Breast epithelium (tissue), 4 donors: ENCODE measurements at regions not wholly inside any gene's neighbourhood (a gene's known extent, or its start where the extent isn't known, plus 50 kb on each side); places are given as distances from the start of the nearest gene placed in this dataset.
"Not testable (repeated sequence)": the region's sequence is repeated elsewhere in the genome, so short reads cannot be mapped to it uniquely, and the experiment has no call there.

Experiments used
- DNase-seq, 2 donors: peaks; one replicate each; pipeline ENCODE4 v3.0.0-alpha.2; 2019; ENCODE audit warnings: low spot score in 2 of 2
- H3K27ac ChIP-seq, 2 donors: fragments of 200-600 bp; sonication (generic) in 1 of 2; one replicate each; pipeline ENCODE4 v1.5.1; 2016 to 2019; ENCODE audit warnings: mild to moderate bottlenecking in 1 of 2
- H3K27me3 ChIP-seq, 2 donors: fragments of 200-600 bp; sonication (generic) in 1 of 2; one replicate each; pipeline versions ENCODE4 v1.5.1 to v1.6.0; 2017 to 2019; ENCODE audit warnings: control low read depth in 1 of 2, mild to moderate bottlenecking in 1 of 2
- H3K36me3 ChIP-seq: fragments of 200-600 bp; one replicate; pipeline ENCODE4 v1.5.1; 2019
- H3K4me1 ChIP-seq, 2 donors: fragments of 200-600 bp; sonication (generic); one replicate each; pipeline ENCODE4 v1.5.1; 2016 to 2019; ENCODE audit warnings: control low read depth in 1 of 2
- H3K4me3 ChIP-seq, 3 donors: fragments of 200-600 bp; sonication (generic); 1 replicate in 2 of 3; 2 replicates in 1 of 3; pipeline ENCODE4 v1.5.1; 2016 to 2019; ENCODE audit warnings: mild to moderate bottlenecking in 3 of 3, moderate library complexity in 2 of 3
- H3K9me3 ChIP-seq, 2 donors: fragments of 200-600 bp; sonication (generic) in 1 of 2; one replicate each; pipeline ENCODE4 v1.5.1; 2016 to 2019; ENCODE audit warnings: control low read depth in 1 of 2
- CTCF ChIP-seq, 3 donors: fragments of 450-650 bp; IDR thresholded peaks; one replicate each; pipeline ENCODE4 v1.5.1; 2016 to 2017; ENCODE audit warnings: antibody characterized with exemption in 3 of 3, mild to moderate bottlenecking in 3 of 3, moderate library complexity in 3 of 3
- POLR2A ChIP-seq: fragments of 450-650 bp; IDR thresholded peaks from one replicate; pipeline ENCODE4 v1.6.1; 2016; ENCODE audit warnings: antibody characterized with exemption, mild to moderate bottlenecking, moderate library complexity
- POLR2AphosphoS5 ChIP-seq, 3 donors: sonication (generic); formaldehyde crosslinking; IDR thresholded peaks; one replicate each; pipeline ENCODE4 v1.6.1; 2017; ENCODE audit warnings: antibody characterized with exemption in 3 of 3
- intact Hi-C: fragments of 100-400 bp; cut with DNase I; formaldehyde crosslinking; loops from one replicate; pipeline ENCODE4 v1.15.1; 2023; ENCODE audit warnings: low total_unique reads

DNA sequence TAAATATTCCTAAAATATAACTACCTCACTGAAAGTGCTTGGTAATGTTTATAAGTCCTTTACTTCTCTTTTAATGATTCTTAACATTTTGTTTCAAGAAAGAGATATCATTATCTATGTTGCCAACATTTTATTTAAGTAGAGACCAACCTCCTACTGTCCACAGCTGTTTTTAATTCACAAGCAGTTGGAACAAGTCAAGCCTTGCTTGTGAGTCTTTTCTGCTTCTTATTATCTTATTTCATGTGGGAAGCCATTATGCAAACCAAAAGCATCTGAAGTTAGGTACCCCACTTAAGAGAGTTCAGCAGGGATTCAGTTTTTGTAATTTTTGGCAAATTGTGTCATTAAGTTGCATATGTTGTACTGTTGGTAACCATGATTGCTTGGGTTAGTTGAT, 1714.5 kb downstream of the GRIK2 start:
- Histone ChIP-seq H3K27ac (no peak overlapping the region), H3K4me1 (no peaks in the 10 kb centered on the region), H3K9me3 (peaks cover 0 to 3% of the 10 kb centered on the region in 2 donors), H3K36me3 (no peaks in the 10 kb centered on the region), H3K27me3 (no peaks in the 10 kb centered on the region), H3K4me3 (no peak overlapping the region)
- TF ChIP-seq POLR2AphosphoS5 (IDR thresholded peaks at IDR 0.05) (no peak), POLR2A (no peak), CTCF (IDR thresholded peaks at IDR 0.05) (no peak)
- no peak for DNase-seq
- intact Hi-C loops: no loop called here

DNA sequence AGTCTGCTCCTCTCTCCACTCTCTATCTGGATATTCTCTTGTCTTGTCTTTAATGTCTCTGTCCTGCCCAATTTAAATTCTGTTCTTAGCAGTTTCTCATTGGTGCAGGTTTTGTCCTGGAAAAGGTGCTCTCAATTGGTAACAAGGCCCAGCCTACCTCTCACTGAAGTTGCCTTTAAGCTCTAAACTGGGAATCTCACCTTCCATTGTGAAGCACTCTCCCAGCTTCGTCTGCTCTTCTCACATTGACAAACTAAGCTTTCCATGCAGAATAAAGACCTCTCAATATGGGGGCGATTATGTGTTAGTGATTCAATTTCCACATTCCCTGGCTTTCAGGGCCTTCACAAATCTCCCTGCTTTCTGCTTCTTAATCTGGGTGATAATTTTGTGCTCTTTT, 1712.2 kb downstream of the GRIK2 start:
- H3K27ac ChIP-seq: no peak overlapping the region
- no peaks in the 10 kb centered on the region for H3K36me3 ChIP-seq
- H3K4me3 ChIP-seq: no peak overlapping the region
- peaks cover 0 to 3% of the 10 kb centered on the region in 2 donors for H3K9me3 ChIP-seq
- TF ChIP-seq POLR2AphosphoS5 (IDR thresholded peaks at IDR 0.05) (no peak), POLR2A (no peak), CTCF (IDR thresholded peaks at IDR 0.05) (no peak)
- intact Hi-C loops: no loop called here
- no peak for DNase-seq
- no peaks in the 10 kb centered on the region for H3K27me3 ChIP-seq
- no peaks in the 10 kb centered on the region for H3K4me1 ChIP-seq

DNA sequence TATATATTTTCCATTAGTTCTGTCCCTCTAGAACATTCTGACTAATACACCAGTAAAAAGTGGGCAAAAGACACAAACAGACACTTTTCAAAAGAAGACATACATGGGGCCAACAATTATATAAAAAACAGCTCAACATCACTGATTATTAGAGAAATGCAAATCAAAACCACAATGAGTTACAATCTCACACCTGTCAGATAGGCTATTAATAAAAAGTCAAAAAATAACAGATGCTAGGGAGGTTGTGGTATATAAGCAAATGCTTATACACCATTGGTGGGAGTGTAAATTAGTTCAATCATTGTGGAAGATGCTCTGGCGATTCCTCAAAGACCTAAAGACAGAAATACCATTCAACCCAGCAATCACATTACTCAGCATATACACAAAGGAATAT, 1707.8 kb downstream of the GRIK2 start:
- intact Hi-C loops: no loop called here
- H3K36me3 ChIP-seq: no peaks in the 10 kb centered on the region
- no peak overlapping the region for H3K27ac ChIP-seq
- no peak for TF ChIP-seq CTCF (IDR thresholded peaks at IDR 0.05)
- TF ChIP-seq POLR2AphosphoS5 (IDR thresholded peaks at IDR 0.05): no peak
- TF ChIP-seq POLR2A: no peak
- peaks cover 3 to 7% of the 10 kb centered on the region in 2 donors for H3K9me3 ChIP-seq
- DNase-seq: no peak
- no peak overlapping the region for H3K4me3 ChIP-seq
- no peaks in the 10 kb centered on the region for H3K4me1 ChIP-seq
- no peaks in the 10 kb centered on the region for H3K27me3 ChIP-seq

GRCh38 chr6:103092414-103092813, 1698.9 kb downstream of the GRIK2 start:
- intact Hi-C loops, H3K27me3 ChIP-seq: not testable (repeated sequence)
- H3K9me3 ChIP-seq: peaks cover 4 to 14% of the 10 kb centered on the region in 2 donors

GRCh38 chr6:103085801-103086200, 1692.3 kb downstream of the GRIK2 start:
- Histone ChIP-seq H3K27me3 (no peaks in the 10 kb centered on the region), H3K4me3 (no peak overlapping the region), H3K4me1 (no peaks in the 10 kb centered on the region), H3K36me3 (no peaks in the 10 kb centered on the region), H3K9me3 (no peaks in the 10 kb centered on the region), H3K27ac (no peak overlapping the region)
- no peak for TF ChIP-seq POLR2A
- TF ChIP-seq CTCF (IDR thresholded peaks at IDR 0.05): no peak
- no peak for TF ChIP-seq POLR2AphosphoS5 (IDR thresholded peaks at IDR 0.05)
- intact Hi-C loops: no loop called here
- DNase-seq: no peak

More at GRCh38 chr6:103092414-103092813, 1698.9 kb downstream of the GRIK2 start:
- not testable (repeated sequence) for H3K4me3 ChIP-seq, DNase-seq, H3K36me3 ChIP-seq, H3K4me1 ChIP-seq, H3K27ac ChIP-seq
